GM18519 (cell line): ENCODE measurements at regions not wholly inside any gene's neighbourhood (a gene's known extent, or its start where the extent isn't known, plus 50 kb on each side); places are given as distances from the start of the nearest gene placed in this dataset.
"Not testable (repeated sequence)": the region's sequence is repeated elsewhere in the genome, so short reads cannot be mapped to it uniquely, and the experiment has no call there.

Experiments
- ATAC-seq: cut with Tn5 transposase; IDR thresholded peaks from one replicate; pipeline ENCODE4 v1.9.1; 2021; ENCODE audit warnings: mild to moderate bottlenecking, moderate library complexity; ENCODE audit not compliant: unreplicated experiment, low FRiP score

DNA sequence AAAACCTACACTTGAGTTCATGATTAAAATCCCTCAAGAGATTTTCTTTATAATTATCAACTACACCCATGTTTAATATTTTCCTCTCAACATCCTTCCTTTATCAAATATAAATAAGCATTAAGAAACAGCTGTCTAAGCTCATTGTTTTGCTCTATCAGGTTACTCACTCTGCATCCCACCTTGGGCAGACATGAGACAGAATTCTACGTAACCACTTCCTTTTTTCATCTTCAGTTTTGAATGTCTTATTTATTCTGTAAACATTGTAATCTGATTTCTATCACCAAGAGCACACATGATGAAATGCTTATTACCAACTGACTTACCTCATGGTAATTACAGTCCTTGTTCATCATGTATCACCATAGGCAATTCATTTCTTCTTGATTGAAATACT, 1256.6 kb upstream of the ATXN8OS start:
- no peak for ATAC-seq

DNA sequence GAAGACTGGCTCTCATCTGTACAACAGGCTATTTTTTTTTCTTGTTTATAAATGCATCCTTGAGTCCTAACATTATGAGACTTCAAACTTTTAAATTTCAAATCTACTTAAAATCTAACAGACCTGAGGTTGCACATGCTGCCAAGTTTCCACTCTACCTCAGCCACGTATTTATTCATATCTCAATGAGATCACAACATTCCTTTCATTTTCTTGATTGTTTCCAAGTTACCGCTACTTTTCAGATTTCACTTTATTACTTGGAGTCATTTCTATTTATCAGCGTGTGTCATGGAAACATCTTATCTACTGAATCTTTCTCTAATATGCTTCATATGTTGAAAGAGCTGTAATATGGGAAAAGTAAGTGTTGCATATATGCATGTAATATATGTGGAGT, 1257.5 kb upstream of the ATXN8OS start:
- no peak for ATAC-seq

DNA sequence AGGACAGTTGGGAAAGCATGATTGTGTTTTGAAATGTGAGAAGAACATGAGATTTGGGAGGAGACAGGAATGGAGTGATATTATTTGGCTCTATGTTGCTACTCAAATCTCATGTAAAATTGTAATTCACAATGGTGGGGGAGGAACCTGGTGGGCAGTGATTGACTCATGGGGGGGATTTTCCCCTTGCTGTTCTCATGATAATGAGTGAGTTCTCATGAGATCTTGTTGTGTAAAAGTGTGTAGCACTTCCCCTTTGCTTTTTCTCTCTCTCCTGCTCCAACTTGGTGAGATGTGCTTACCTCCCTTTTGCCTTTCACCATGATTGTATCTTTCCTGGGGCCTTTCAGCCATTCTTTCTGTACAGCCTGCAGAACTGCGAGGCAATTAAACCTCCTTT, 1261.0 kb upstream of the ATXN8OS start:
- no peak for ATAC-seq

DNA sequence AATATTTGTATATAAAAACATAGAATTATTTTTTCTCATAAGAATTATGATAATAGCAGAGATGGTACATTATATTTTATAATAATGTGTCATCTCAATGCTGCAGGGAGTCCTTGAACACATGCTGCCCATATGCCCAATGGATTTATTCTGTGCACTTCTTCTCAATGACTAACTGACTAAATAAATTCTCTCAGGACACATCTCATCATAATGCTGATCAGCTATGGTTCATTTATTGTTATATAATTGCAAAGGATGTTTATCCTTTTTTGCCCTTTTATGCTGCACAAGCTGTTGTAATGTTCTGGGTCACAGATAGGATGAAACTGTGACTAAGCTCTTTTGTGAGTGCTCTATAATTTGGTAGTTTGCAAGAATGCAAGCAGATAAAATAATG, 1273.3 kb upstream of the ATXN8OS start:
- ATAC-seq = no peak

DNA sequence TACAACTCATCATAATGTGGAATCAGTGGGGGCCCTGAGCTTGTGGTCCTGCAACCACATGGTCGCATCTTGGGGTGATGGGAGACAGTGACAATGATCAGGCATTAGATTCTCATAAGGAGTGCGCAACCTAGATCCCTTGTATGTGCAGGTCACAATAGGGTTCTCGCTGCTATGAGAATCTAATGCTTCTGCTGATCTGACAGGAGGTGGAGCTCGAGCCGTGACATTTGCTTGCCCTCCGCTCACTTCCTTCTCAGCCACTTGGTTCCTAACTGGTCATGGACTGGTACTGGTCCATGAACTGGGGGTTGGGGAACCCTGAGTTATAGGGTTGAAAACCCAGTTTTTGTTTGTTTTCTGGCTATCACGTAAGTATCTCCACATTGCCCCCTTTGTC, 1290.9 kb upstream of the ATXN8OS start:
- no peak for ATAC-seq

DNA sequence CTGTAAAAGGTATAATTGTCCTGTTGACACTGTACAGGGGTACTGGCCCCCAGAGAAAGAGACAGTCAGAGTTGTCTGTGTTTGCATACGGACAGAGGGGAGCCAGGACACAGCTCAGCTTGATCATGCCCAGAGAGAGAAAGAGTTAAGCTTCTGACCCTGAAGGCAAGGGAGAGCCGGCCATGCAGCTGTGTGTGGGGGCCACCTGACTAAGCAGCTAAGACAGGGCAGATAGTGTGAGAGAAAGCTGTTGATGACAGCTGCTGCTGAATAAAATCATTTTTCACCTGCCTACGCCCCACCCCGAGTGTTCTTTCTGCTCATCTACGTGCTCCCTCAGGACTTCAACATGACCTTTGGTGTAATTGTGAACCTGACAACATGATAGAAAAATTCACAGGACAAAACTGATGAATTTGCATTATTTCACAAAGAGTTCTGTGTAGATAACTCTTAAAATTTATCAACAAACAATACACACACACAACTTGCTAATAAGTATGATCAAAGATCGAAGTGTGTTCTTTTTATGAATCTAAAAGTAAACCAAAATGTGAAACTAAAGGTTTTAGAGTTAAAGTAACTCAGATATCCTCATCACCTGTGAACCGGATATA, 1294.3 kb upstream of the ATXN8OS start:
- no peak for ATAC-seq

DNA sequence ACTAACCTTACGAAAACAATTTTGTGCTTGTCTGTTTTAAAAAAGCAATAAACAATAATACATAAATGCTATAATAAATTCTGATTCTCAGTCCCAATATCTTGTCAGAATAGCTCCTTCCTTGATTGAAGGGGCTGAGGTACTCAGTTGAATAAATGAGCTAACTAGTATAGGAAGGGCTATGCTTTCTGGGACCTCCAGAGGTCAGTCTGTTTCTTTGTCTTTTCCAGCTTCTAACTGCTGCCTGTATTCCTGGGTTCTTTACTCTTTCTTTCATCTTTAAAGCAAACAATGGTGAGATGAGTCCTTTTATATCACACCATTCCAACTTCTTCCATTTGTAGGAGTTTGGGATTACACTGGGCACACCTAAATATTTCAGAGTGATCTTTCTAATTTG, 1297.0 kb upstream of the ATXN8OS start:
- ATAC-seq = no peak

DNA sequence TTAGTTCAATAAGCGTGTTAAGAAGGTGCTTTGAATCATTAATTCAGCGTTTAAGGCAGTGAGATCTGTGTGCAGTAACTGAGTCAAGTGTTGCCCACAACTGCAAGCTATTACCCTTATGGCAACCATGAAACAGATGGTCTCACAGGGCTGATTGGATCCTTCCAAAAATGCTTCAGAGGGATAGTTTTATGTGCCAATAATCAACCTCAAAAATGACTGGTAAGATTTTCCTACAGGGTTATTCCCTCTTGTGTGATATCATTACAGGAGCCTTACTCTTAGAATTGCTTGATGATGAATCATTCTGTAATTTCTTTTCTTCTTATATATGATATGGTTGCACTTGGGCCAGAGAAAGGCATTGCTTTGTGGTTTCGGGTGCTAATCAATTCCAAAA, 1299.2 kb upstream of the ATXN8OS start:
- no peak for ATAC-seq

DNA sequence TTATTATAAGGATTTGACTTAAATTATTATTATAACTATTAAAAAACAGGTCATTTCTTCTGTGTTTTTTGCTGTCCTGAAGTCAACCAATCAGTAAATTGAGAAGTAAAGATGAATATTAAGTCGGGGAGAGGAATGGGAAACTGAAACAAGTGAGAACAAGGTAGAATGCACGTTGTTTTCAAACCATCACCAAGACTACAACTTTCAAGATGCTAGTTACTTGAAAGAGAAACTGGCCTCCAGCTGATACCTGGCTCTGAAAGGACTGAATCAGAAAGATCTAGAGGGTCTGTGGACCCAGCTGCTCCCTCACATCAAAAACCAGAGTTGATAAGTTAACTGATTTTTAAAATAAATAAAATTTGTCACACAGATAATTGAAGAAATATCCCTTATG, 1301.5 kb upstream of the ATXN8OS start:
- no peak for ATAC-seq

DNA sequence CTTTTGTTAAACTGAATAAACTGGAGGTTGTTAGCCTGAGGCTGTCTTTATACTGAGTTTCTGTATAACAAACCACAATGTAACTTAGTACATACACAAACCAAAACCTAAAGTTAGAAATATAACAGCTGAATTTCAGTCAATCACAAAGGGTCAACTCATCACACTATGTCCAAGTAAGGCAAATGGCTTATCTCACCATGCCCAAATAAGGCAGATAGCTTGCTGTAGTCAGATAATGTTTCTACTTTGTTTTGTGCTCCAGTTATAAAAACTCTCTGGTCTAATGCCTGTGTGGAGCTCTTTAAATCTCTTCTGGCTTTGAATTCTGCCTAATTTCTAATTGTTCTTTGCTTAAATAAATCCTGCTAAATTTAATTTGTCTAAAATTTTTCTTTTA, 1323.4 kb upstream of the ATXN8OS start:
- ATAC-seq = no peak

DNA sequence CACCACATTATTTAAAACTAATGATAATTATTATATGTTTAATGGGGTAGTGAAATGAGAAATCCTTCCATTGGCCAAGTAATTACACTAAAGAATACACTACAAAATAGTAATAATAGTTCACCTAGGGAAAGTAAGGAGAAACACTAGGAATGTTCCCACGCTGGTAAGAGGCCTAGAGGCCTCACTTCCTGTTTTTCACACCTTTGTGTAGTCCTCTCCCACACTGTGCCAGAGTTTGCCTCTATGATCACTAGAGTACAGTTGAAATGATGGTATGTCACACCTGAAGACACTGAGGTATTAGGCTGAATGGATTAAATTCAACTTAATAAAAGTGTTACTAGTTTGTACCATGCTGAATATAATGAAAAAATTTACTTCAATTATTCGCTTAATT, 1348.0 kb upstream of the ATXN8OS start:
- ATAC-seq = no peak

DNA sequence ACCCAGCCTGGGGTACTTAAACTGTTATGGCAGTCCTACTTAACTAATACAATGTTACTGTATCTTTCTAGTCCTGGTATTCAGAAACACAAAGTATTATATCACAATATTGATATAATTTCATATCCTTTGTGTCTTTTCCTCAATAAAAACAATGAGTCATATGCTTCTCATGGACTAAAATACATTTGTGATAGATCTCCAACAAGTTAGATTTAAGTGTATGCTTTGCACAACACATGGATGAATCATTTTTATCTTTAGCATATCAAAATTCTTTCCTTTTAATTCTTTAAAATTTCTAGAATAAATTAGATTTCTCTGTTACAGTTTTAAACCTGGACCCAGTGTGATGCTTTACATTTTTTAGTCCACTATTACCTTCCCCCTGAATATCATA, 1357.8 kb upstream of the ATXN8OS start:
- ATAC-seq = no peak

DNA sequence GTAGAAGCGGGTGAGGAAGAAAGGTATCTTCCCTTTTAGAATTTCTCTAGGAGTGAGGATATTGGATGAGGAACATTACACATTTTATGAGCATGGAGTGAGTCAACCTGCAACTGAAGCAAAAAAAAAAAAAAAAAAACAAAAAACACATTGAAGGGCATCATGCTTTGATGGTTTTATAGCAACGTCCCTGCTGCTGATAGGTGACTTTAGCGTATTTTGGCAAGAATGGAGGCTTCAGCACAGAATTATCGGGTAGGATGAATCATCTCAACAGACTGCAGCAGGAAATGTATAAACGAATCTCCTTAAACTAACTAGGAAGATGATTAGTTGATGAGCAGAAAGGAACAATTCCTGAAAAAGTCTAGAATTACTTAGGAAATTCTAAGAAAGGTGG, 1359.6 kb upstream of the ATXN8OS start:
- ATAC-seq = no peak

DNA sequence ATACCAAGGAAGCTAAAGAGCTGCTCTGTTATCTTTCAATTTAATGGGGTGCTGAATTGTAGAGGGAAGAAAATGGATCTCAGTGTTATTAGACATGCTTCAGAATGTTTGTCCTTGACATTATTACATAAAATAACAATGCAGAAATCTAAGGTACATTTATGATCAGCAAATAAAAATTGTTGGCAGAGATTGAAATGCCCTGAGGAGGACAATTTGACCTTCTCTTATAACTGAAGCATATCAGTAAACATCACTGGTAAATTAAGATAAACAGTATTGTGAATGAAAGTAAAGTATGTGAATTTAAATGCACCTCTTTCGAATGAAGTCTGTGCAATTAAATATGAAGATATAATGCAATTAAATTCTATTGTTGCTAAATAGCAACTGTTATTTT, 1362.1 kb upstream of the ATXN8OS start:
- ATAC-seq = no peak

DNA sequence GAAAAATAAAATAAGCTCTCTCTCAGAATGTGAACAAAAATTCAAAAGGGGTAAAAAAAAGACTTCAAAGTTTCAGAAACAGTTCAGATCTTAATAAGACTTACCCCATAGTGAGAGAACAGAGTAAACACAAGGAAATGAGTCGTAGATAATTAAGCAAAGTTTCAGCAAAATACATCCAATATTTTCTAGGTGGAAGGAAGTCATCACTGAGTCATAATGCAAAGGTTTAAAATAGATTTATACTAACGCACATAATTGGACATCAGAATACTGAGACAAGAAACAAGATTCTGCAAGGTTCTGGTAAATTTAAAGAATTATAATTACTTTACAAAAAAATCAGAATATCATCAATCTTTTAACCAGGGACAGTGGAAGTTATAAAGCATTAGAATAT, 1370.7 kb upstream of the ATXN8OS start:
- ATAC-seq = no peak

DNA sequence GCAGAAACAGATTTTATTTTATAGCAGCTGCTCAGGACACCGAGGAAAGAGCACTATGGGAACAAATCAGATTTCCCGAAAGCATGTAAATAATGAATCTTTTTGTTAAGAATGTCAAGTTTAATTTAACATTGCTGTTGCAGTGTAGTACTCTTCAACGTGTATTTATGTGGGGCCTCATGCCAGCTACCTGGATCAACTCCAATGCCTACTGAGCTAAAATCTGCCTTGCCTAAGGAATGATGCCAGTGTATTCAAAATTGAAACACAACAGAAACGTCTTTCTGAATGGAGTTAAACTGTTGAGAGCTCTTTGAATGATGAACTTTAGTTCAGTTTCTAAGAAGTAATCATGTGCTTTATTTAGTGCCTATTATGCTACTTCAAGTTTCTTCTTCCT, 1379.8 kb upstream of the ATXN8OS start:
- no peak for ATAC-seq

DNA sequence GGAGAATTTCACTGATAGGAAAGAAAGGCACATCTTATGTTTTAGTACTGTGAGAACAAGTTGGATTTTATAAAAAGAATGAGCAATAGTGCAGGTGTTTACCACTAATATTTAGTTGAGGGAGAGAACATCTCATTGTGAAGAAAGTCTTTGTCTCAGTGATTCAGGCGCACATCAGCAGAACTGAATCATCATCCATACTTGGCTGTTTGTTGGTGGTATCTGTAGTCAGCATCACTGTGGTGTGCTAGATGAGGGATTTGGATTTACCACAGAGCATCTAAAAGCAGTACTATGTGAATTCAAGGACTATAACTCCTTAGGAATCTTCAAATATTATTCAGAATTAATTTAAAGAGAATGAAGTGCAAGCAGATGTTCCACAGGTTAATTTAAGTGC, 1380.5 kb upstream of the ATXN8OS start:
- ATAC-seq = no peak

DNA sequence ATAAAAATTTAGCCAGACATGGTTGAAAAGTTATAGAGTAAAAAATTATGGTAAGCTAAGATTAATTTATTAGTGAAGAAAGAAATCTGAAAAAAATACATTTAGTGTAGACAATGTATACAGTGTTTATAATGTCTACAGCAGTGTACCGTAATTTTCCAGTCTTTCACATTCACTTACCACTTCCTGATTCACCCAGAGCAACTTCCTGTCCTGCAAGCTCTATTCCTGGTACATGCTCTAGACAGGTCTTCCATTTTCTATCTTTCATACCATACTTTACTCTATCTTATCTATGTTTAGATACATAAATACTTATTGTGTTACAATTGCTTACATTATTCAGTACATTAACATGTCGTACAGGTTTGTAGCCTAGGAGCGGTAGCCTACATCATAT, 1387.8 kb upstream of the ATXN8OS start:
- ATAC-seq = no peak

DNA sequence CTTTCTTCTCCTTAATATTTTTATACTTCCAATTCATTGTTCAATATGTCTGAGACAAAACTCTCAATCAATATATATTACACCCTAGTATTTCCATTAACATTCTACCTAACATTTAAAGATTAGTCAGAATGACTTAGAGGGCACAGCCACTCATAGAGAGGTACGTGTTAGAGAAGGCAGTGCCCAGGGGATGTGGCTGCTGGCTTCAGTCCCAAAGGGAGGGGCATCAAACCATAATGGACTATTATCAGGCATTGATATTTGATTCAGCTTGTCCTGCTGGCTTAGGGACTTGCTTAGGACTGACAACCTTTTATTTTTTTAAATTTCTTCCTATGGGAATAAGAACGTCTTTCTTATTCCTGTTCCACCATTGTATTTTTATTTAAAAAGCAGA, 1392.0 kb upstream of the ATXN8OS start:
- no peak for ATAC-seq

DNA sequence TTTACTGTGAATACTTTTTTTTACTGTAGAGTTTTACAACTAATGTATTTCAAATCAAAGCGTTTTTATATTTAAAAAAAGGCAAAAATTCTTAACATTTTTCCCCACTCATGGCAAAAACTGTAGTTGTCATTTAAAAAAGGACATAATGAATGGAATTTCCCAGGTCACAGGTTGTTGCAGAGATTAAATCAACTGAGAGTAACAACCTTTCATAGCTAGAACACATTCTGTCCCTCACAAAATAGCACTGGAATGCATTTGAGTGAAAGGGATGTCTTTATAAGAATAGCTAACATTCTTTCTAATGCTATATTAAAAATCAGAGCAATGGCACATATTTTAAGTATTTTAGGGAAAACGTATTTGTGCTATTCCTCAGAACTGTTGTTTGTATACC, 1393.3 kb upstream of the ATXN8OS start:
- ATAC-seq = no peak

DNA sequence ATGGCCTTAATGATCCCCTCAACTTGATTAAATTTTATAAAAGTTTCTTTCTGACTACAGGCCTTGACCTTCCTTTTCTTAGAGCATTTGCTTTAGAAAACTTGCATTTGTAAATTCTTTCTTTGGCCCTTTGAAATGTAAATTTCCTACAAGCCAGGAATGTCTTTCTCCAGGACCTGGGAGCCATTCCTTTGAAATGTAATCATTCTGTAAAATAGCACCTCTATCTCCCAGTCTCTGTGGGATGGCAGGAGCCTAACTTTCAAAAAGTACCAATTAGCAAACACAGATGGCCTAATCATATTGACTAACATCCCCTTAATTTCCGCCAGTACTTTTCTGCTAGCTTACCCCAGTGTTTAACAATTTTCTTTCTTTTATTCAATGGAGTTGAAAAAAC, 1394.2 kb upstream of the ATXN8OS start:
- ATAC-seq = no peak

DNA sequence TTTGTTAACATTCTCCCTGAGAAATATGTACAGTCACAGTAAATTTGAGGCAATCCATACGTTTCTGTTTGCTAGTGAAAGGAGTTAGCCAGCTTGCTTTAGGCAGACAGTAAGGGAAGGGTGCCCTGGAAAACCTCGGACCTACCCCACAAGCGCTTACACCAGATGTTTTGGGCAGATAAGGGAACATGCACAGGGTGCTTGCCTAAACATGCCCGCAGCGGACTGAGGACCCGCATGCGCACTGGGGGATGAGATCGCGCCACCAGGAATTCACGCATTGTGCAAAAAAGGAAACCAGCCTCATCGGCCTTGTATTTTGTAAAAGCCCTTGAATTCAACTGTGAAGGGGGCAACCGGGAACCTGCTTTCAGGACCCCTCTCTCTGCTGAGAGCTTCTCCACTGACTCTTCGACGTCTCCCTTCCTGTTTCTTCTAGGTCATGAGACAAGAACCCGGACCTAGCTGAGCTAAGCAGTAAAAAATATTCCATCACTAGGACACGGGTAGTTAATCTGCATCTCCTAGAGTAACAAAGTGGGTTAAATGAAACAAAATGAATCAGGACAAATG, 1399.2 kb upstream of the ATXN8OS start:
- no peak for ATAC-seq

DNA sequence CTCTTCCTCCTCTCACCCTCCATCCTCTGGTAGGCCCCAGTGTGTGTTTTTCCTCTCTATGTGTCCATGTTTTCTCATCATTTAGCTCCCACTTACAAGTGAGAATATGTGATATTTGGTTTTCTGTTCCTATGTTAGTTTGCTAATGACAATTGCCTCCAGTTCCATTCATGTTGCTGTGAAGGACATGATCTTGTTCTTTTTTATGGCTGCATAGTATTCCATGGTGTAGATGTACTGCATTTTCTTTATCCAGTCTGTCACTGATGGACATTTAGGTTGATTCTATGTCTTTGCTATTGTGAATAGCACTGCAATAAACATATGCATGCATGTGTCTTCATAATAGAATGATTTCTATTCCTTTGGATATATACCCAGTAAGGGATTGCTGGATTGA, 1401.6 kb upstream of the ATXN8OS start:
- ATAC-seq = not testable (repeated sequence)
